GM21367 (cell line): ENCODE measurements at regions not wholly inside any gene's neighbourhood (a gene's known extent, or its start where the extent isn't known, plus 50 kb on each side); places are given as distances from the start of the nearest gene placed in this dataset.
"Not testable (repeated sequence)": the region's sequence is repeated elsewhere in the genome, so short reads cannot be mapped to it uniquely, and the experiment has no call there.

Experiments
- ATAC-seq: cut with Tn5 transposase; IDR thresholded peaks from one replicate; pipeline ENCODE4 v1.9.1; 2021; ENCODE audit not compliant: unreplicated experiment

- not testable (repeated sequence) for ATAC-seq
Observed at GRCh38 chr7:153748885-153749284, 303.3 kb upstream of the DPP6 start.

GRCh38 chr7:153765869-153766268, 286.3 kb upstream of the DPP6 start:
- ATAC-seq = not testable (repeated sequence)

GRCh38 chr7:153766926-153767325, 285.3 kb upstream of the DPP6 start:
- not testable (repeated sequence) for ATAC-seq

- ATAC-seq = no peak
Observed at GRCh38 chr7:153772966-153773365, 279.2 kb upstream of the DPP6 start.

- ATAC-seq = not testable (repeated sequence)
Observed at GRCh38 chr7:153776940-153777339, 275.3 kb upstream of the DPP6 start.

- not testable (repeated sequence) for ATAC-seq
Observed at GRCh38 chr7:153797363-153797762, 254.8 kb upstream of the DPP6 start.

- ATAC-seq = no peak
Observed at GRCh38 chr7:153808117-153808516, 244.1 kb upstream of the DPP6 start.

GRCh38 chr7:153829525-153829924, 222.7 kb upstream of the DPP6 start:
- ATAC-seq = no peak

GRCh38 chr7:153832160-153832559, 220.0 kb upstream of the DPP6 start:
- ATAC-seq = no peak

GRCh38 chr7:153835103-153835502, 217.1 kb upstream of the DPP6 start:
- ATAC-seq = no peak

GRCh38 chr7:153835712-153836265, 216.4 kb upstream of the DPP6 start:
- ATAC-seq = no peak

GRCh38 chr7:153838591-153838990, 213.6 kb upstream of the DPP6 start:
- ATAC-seq = no peak

- no peak for ATAC-seq
Observed at GRCh38 chr7:153840861-153841260, 211.3 kb upstream of the DPP6 start.

GRCh38 chr7:153847828-153848227, 204.4 kb upstream of the DPP6 start:
- ATAC-seq = no peak

GRCh38 chr7:153852261-153852660, 199.9 kb upstream of the DPP6 start:
- ATAC-seq = no peak

- ATAC-seq = no peak
Observed at GRCh38 chr7:153858355-153858754, 193.8 kb upstream of the DPP6 start.

GRCh38 chr7:153859239-153859638, 193.0 kb upstream of the DPP6 start:
- ATAC-seq = no peak

GRCh38 chr7:153886506-153887441, 165.4 kb upstream of the DPP6 start:
- no peak for ATAC-seq

GRCh38 chr7:153887749-153888569, 164.2 kb upstream of the DPP6 start:
- no peak for ATAC-seq

GRCh38 chr7:153891990-153892389, 160.2 kb upstream of the DPP6 start:
- no peak for ATAC-seq

- no peak for ATAC-seq
Observed at GRCh38 chr7:153902862-153903261, 149.3 kb upstream of the DPP6 start.

- ATAC-seq = no peak
Observed at GRCh38 chr7:153912211-153912610, 140.0 kb upstream of the DPP6 start.
